ENCODE measurements at regions not wholly inside any gene's neighbourhood (a gene's known extent, or its start where the extent isn't known, plus 50 kb on each side); places are given as distances from the start of the nearest gene placed in this dataset.

GRCh38 chr7:156180451-156181229 lies 368.4 kb upstream of the SHH start:
- TF ChIP-seq RAD21 (IDR thresholded peaks at IDR 0.05; ENCODE audit: low read length), result no peak
- Histone ChIP-seq H3K4me1 (ENCODE audit: control insufficient read depth, insufficient read depth, low read length) (no peaks in the 10 kb centered on the region), H4K8ac (ENCODE audit: low read depth in 2 of 2, low read length in 2 of 2) (no peak overlapping the region), H3K27me3 (ENCODE audit: control insufficient read depth, insufficient read depth, low read length) (no peaks in the 10 kb centered on the region), H3K9ac (ENCODE audit: low read depth, low read length) (no peak overlapping the region), H2AFZ (replicated peaks; ENCODE audit: low read length, poor library complexity) (no peak overlapping the region), H2BK15ac (ENCODE audit: low read depth, low read length) (no peak overlapping the region), H2AK9ac (replicated peaks; ENCODE audit: low read depth, low read length, poor library complexity) (no peak overlapping the region), H3K56ac (ENCODE audit: extremely low read depth, insufficient read depth, low read length) (no peak overlapping the region), H2AK5ac (ENCODE audit: low read depth, low read length) (no peak overlapping the region), H2BK120ac (ENCODE audit: low read depth, low read length) (no peak overlapping the region), H3K4me3 (ENCODE audit: insufficient read depth, low read depth, low read length) (no peak overlapping the region), H3K18ac (ENCODE audit: low read depth, low read length) (no peak overlapping the region), H3K27ac (ENCODE audit: insufficient read depth, low read length) (no peak overlapping the region), H3K4me2 (ENCODE audit: low read depth, low read length) (no peak overlapping the region), H3K79me1 (ENCODE audit: low read depth in 1 of 2, low read length in 2 of 2) (no peaks in the 10 kb centered on the region), H3K23ac (ENCODE audit: low read depth, low read length) (no peak overlapping the region), H4K20me1 (ENCODE audit: insufficient read depth, low read length) (no peaks in the 10 kb centered on the region), H4K91ac (ENCODE audit: insufficient read depth, low read depth, low read length) (no peak overlapping the region), H3K36me3 (ENCODE audit: control insufficient read depth, insufficient read depth, low read length) (no peaks in the 10 kb centered on the region), H3K14ac (replicated peaks; ENCODE audit: low read depth, low read length) (no peak overlapping the region), H4K5ac (ENCODE audit: low read depth, low read length) (no peak overlapping the region), H3K9me1 (ENCODE audit: insufficient read depth, low read length) (no peaks in the 10 kb centered on the region), H3K4ac (ENCODE audit: low read depth, low read length) (no peak overlapping the region), H3K9me3 (ENCODE audit: control insufficient read depth, insufficient read depth, low read length) (peaks cover 40% of the 10 kb centered on the region), H2BK20ac (ENCODE audit: low read depth, low read length) (no peak overlapping the region), H2BK5ac (ENCODE audit: low read depth, low read length, poor library complexity, severe bottlenecking) (no peak overlapping the region)
- intact Hi-C loops (cut with micrococcal nuclease), result no loop called here
- POLR2A ChIA-PET (ENCODE audit: unreplicated experiment), result no interaction called here
- CTCF ChIA-PET, result no interaction called here
- DNase-seq (no peak), ATAC-seq (ENCODE audit: low read depth) (no peak)
- BruUV-seq (replicated peaks), result no TSS peak
- no CpG with 5 or more reads among the region's 13 CpGs for WGBS, 2 experiments (ENCODE audit: extremely low coverage in 2 of 2, insufficient read length in 1 of 2)
- in situ Hi-C loops (cut with MboI; ENCODE audit: low sequenced_read_pairs), result no loop called here
- dilution Hi-C loops (cut with HindIII; ENCODE audit: low sequenced_read_pairs, unreplicated experiment), result no loop called here
